Lung (tissue), 11 donors: ENCODE measurements at regions not wholly inside any gene's neighbourhood (a gene's known extent, or its start where the extent isn't known, plus 50 kb on each side); places are given as distances from the start of the nearest gene placed in this dataset.

Experiments used
- ATAC-seq: fragments of 200-7000 bp; cut with Tn5 transposase; one replicate; pipeline ENCODE4 v1.9.1; 2020; ENCODE audit warnings: moderate number of reproducible peaks; ENCODE audit not compliant: insufficient read depth, low FRiP score
- DNase-seq, 3 donors: peaks; one replicate each; pipeline ENCODE4 v3.0.0-alpha.2; 2013 to 2017
- H3K27ac ChIP-seq, 2 donors: one replicate each; pipeline ENCODE4 v1.5.1; 2013; ENCODE audit warnings: mild to moderate bottlenecking in 2 of 2, moderate library complexity in 2 of 2, control low read depth in 1 of 2, inconsistent platforms in 1 of 2, low read depth in 1 of 2, low read length in 1 of 2
- H3K27me3 ChIP-seq, 3 donors: one replicate each; pipeline ENCODE4 v1.5.1; 2013; ENCODE audit warnings: low read length in 2 of 3; ENCODE audit not compliant: control insufficient read depth in 3 of 3, insufficient read depth in 3 of 3
- H3K36me3 ChIP-seq, 4 donors: one replicate each; pipeline ENCODE4 v1.5.1; 2013; ENCODE audit warnings: low read length in 4 of 4, mild to moderate bottlenecking in 1 of 4, moderate library complexity in 1 of 4; ENCODE audit not compliant: control insufficient read depth in 4 of 4, insufficient read depth in 4 of 4
- H3K4me1 ChIP-seq, 5 donors: one replicate each; pipeline ENCODE4 v1.5.1; 2013; ENCODE audit warnings: low read length in 5 of 5, mild to moderate bottlenecking in 2 of 5, moderate library complexity in 1 of 5; ENCODE audit not compliant: control insufficient read depth in 5 of 5, insufficient read depth in 5 of 5
- H3K4me3 ChIP-seq: one replicate; pipeline ENCODE4 v1.5.1; 2013; ENCODE audit warnings: mild to moderate bottlenecking, control low read depth, moderate library complexity
- H3K9ac ChIP-seq, 2 donors: one replicate each; pipeline ENCODE4 v1.5.1; 2013; ENCODE audit warnings: low read length in 2 of 2, control low read depth in 1 of 2; ENCODE audit not compliant: insufficient read depth in 1 of 2
- H3K9me3 ChIP-seq, 4 donors: one replicate each; pipeline ENCODE4 v1.5.1; 2013; ENCODE audit warnings: low read length in 3 of 4, mild to moderate bottlenecking in 1 of 4, moderate library complexity in 1 of 4; ENCODE audit not compliant: control insufficient read depth in 4 of 4, insufficient read depth in 3 of 4
- CTCF ChIP-seq: IDR thresholded peaks from 2 replicates; pipeline ENCODE4 v1.5.1; 2012; ENCODE audit warnings: mild to moderate bottlenecking; ENCODE audit errors: control extremely low read depth, extremely low read depth
- WGBS, 2 donors: extraction: QIAGEN DNeasy Blood & Tissue Kit; methylation state at CpG; one replicate each; pipeline ENCODE4 v1.1.7; 2013; 5-methylcytosine and 5-hydroxymethylcytosine counted together
- donor health status: control.
- donor health status: control.
- donor health status: Bipolar disorder and iron deficiency.
- donor health status: healthy.
- donor health status: DM: yes; HTN: yes; CAD: no.

GRCh38 chr5:35473589-35473988, 144.1 kb upstream of the SPEF2 start:
- H3K36me3 ChIP-seq, result no peaks in the 10 kb centered on the region
- ATAC-seq, result no peak
- DNase-seq, result no peak
- H3K27me3 ChIP-seq, result no peaks in the 10 kb centered on the region
- H3K4me3 ChIP-seq, result no peak overlapping the region
- peaks cover 0 to 3% (median 0%) of the 10 kb centered on the region in 4 donors for H3K9me3 ChIP-seq
- H3K27ac ChIP-seq, result no peak overlapping the region
- H3K4me1 ChIP-seq, result peaks cover 0 to 3% (median 0%) of the 10 kb centered on the region in 5 donors
- H3K9ac ChIP-seq, result no peak overlapping the region
- no peak for TF ChIP-seq CTCF
- WGBS, 2 donors, result 83 to 90% methylated on average over 3 of the region's 3 CpGs

GRCh38 chr5:35470866-35471265, 146.8 kb upstream of the SPEF2 start:
- Histone ChIP-seq H3K36me3 (no peaks in the 10 kb centered on the region), H3K4me3 (no peak overlapping the region), H3K9ac (no peak overlapping the region), H3K9me3 (peaks cover 0 to 3% (median 0%) of the 10 kb centered on the region in 4 donors), H3K4me1 (no peaks in the 10 kb centered on the region), H3K27me3 (no peaks in the 10 kb centered on the region), H3K27ac (no peak overlapping the region)
- TF ChIP-seq CTCF, result no peak
- WGBS, 2 donors, result 91 to 92% methylated on average over 2 of the region's 2 CpGs
- DNase-seq (no peak), ATAC-seq (no peak)

GRCh38 chr5:35468811-35469210, 148.9 kb upstream of the SPEF2 start:
- Histone ChIP-seq H3K9ac (no peak overlapping the region), H3K27me3 (no peaks in the 10 kb centered on the region), H3K9me3 (peaks cover 0 to 3% (median 0%) of the 10 kb centered on the region in 4 donors), H3K36me3 (no peaks in the 10 kb centered on the region), H3K4me3 (no peak overlapping the region), H3K27ac (no peak overlapping the region), H3K4me1 (no peaks in the 10 kb centered on the region)
- TF ChIP-seq CTCF, result no peak
- ATAC-seq (no peak), DNase-seq (no peak)
- 86 to 95% methylated on average over 4 of the region's 4 CpGs for WGBS, 2 donors

- H3K4me1 ChIP-seq, result no peaks in the 10 kb centered on the region
- no peak overlapping the region for H3K27ac ChIP-seq
- H3K4me3 ChIP-seq, result no peak overlapping the region
- TF ChIP-seq CTCF, result no peak
- H3K27me3 ChIP-seq, result no peaks in the 10 kb centered on the region
- no peak overlapping the region for H3K9ac ChIP-seq
- DNase-seq (no peak), ATAC-seq (no peak)
- no peaks in the 10 kb centered on the region for H3K36me3 ChIP-seq
- WGBS, 2 donors, result 90 to 92% methylated on average over 5 of the region's 5 CpGs
- H3K9me3 ChIP-seq, result peaks cover 0 to under 1% (median 0%) of the 10 kb centered on the region in 4 donors
Measured at GRCh38 chr5:35466746-35467145, 150.9 kb upstream of the SPEF2 start.
